Dendritic cell treated with granulocyte-macrophage colony-stimulating factor and Interleukin-4, amounts not matched to agents 40 ng/mL and 50 ng/mL, for 4 days (primary cell): ENCODE measurements at regions not wholly inside any gene's neighbourhood (a gene's known extent, or its start where the extent isn't known, plus 50 kb on each side); places are given as distances from the start of the nearest gene placed in this dataset.

Experiments
- H3K27ac Mint-ChIP-seq: one replicate; pipeline ENCODE4 v1.8.0; 2022; ENCODE audit warnings: mild to moderate bottlenecking, mixed read lengths
- H3K27me3 Mint-ChIP-seq: one replicate; pipeline ENCODE4 v1.8.0; 2022; ENCODE audit warnings: mild to moderate bottlenecking, mixed read lengths
- H3K36me3 Mint-ChIP-seq: one replicate; pipeline ENCODE4 v1.8.0; 2022; ENCODE audit warnings: low read depth, mixed read lengths
- H3K4me1 Mint-ChIP-seq: one replicate; pipeline ENCODE4 v1.8.0; 2022; ENCODE audit warnings: low read depth, mixed read lengths
- H3K4me3 Mint-ChIP-seq: one replicate; pipeline ENCODE4 v1.8.0; 2022; ENCODE audit warnings: mild to moderate bottlenecking, moderate library complexity, mixed read lengths
- H3K9me3 Mint-ChIP-seq: one replicate; pipeline ENCODE4 v1.8.0; 2022; ENCODE audit warnings: mixed read lengths
- intact Hi-C: fragments of 100-400 bp; cut with micrococcal nuclease; formaldehyde crosslinking; loops from one replicate; pipeline ENCODE4 v1.15.0; 2022

- no peak overlapping the region for H3K27ac Mint-ChIP-seq
- no peak overlapping the region for H3K4me3 Mint-ChIP-seq
- no peaks in the 10 kb centered on the region for H3K9me3 Mint-ChIP-seq
- no peaks in the 10 kb centered on the region for H3K27me3 Mint-ChIP-seq
- no peaks in the 10 kb centered on the region for H3K4me1 Mint-ChIP-seq
- H3K36me3 Mint-ChIP-seq: no peaks in the 10 kb centered on the region
- intact Hi-C loops: no loop called here
Observed at GRCh38 chr7:9978106-9979064, 995.3 kb upstream of the PHF14 start.

- no peak overlapping the region for H3K27ac Mint-ChIP-seq
- intact Hi-C loops: no loop called here
- H3K36me3 Mint-ChIP-seq: no peaks in the 10 kb centered on the region
- H3K4me3 Mint-ChIP-seq: no peak overlapping the region
- H3K27me3 Mint-ChIP-seq: no peaks in the 10 kb centered on the region
- no peaks in the 10 kb centered on the region for H3K9me3 Mint-ChIP-seq
- H3K4me1 Mint-ChIP-seq: no peaks in the 10 kb centered on the region
Observed at GRCh38 chr7:9981742-9982349, 991.8 kb upstream of the PHF14 start.

- Mint-ChIP-seq H3K4me1 (no peaks in the 10 kb centered on the region), H3K4me3 (no peak overlapping the region), H3K36me3 (no peaks in the 10 kb centered on the region), H3K9me3 (peaks cover 6% of the 10 kb centered on the region), H3K27ac (no peak overlapping the region), H3K27me3 (no peaks in the 10 kb centered on the region)
- intact Hi-C loops: no loop called here
Observed at GRCh38 chr7:9983048-9983447, 990.6 kb upstream of the PHF14 start.

- intact Hi-C loops: no loop called here
- Mint-ChIP-seq H3K27me3 (no peaks in the 10 kb centered on the region), H3K36me3 (no peaks in the 10 kb centered on the region), H3K27ac (no peak overlapping the region), H3K4me3 (no peak overlapping the region), H3K4me1 (no peaks in the 10 kb centered on the region), H3K9me3 (peaks cover 29% of the 10 kb centered on the region)
Observed at GRCh38 chr7:10015687-10016086, 958.0 kb upstream of the PHF14 start.

GRCh38 chr7:10022480-10022879 lies 951.2 kb upstream of the PHF14 start:
- no peak overlapping the region for H3K4me3 Mint-ChIP-seq
- no peaks in the 10 kb centered on the region for H3K27me3 Mint-ChIP-seq
- H3K27ac Mint-ChIP-seq: no peak overlapping the region
- intact Hi-C loops: no loop called here
- peaks cover 23% of the 10 kb centered on the region for H3K9me3 Mint-ChIP-seq
- no peaks in the 10 kb centered on the region for H3K36me3 Mint-ChIP-seq
- H3K4me1 Mint-ChIP-seq: no peaks in the 10 kb centered on the region

GRCh38 chr7:10022957-10023356 lies 950.7 kb upstream of the PHF14 start:
- H3K9me3 Mint-ChIP-seq: peaks cover 23% of the 10 kb centered on the region
- intact Hi-C loops: no loop called here

GRCh38 chr7:10034843-10035556 lies 938.7 kb upstream of the PHF14 start:
- Mint-ChIP-seq H3K9me3 (no peaks in the 10 kb centered on the region), H3K27me3 (no peaks in the 10 kb centered on the region), H3K36me3 (no peaks in the 10 kb centered on the region), H3K27ac (no peak overlapping the region), H3K4me1 (no peaks in the 10 kb centered on the region), H3K4me3 (no peak overlapping the region)
- intact Hi-C loops: no loop called here

More at GRCh38 chr7:10022957-10023356, 950.7 kb upstream of the PHF14 start:
- Mint-ChIP-seq H3K4me3 (no peak overlapping the region), H3K27me3 (no peaks in the 10 kb centered on the region), H3K4me1 (no peaks in the 10 kb centered on the region), H3K36me3 (no peaks in the 10 kb centered on the region), H3K27ac (no peak overlapping the region)

GRCh38 chr7:10036693-10037092 lies 937.0 kb upstream of the PHF14 start:
- Mint-ChIP-seq H3K27me3 (no peaks in the 10 kb centered on the region), H3K27ac (no peak overlapping the region), H3K9me3 (no peaks in the 10 kb centered on the region), H3K4me3 (no peak overlapping the region), H3K36me3 (no peaks in the 10 kb centered on the region), H3K4me1 (no peaks in the 10 kb centered on the region)
- intact Hi-C loops: no loop called here

- intact Hi-C loops: no loop called here
- Mint-ChIP-seq H3K4me1 (no peaks in the 10 kb centered on the region), H3K27ac (no peak overlapping the region), H3K27me3 (no peaks in the 10 kb centered on the region), H3K9me3 (no peaks in the 10 kb centered on the region), H3K36me3 (no peaks in the 10 kb centered on the region), H3K4me3 (no peak overlapping the region)
Observed at GRCh38 chr7:10038351-10038750, 935.3 kb upstream of the PHF14 start.

GRCh38 chr7:10040674-10041073 lies 933.0 kb upstream of the PHF14 start:
- no peaks in the 10 kb centered on the region for H3K27me3 Mint-ChIP-seq
- intact Hi-C loops: no loop called here
- H3K36me3 Mint-ChIP-seq: no peaks in the 10 kb centered on the region
- no peaks in the 10 kb centered on the region for H3K4me1 Mint-ChIP-seq
- no peaks in the 10 kb centered on the region for H3K9me3 Mint-ChIP-seq
- no peak overlapping the region for H3K4me3 Mint-ChIP-seq
- H3K27ac Mint-ChIP-seq: no peak overlapping the region

GRCh38 chr7:10070899-10071298 lies 902.8 kb upstream of the PHF14 start:
- Mint-ChIP-seq H3K36me3 (no peaks in the 10 kb centered on the region), H3K4me1 (no peaks in the 10 kb centered on the region), H3K9me3 (no peaks in the 10 kb centered on the region), H3K27ac (no peak overlapping the region), H3K27me3 (no peaks in the 10 kb centered on the region), H3K4me3 (no peak overlapping the region)
- intact Hi-C loops: no loop called here

GRCh38 chr7:10075866-10076265 lies 897.8 kb upstream of the PHF14 start:
- intact Hi-C loops: no loop called here
- no peaks in the 10 kb centered on the region for H3K36me3 Mint-ChIP-seq
- H3K4me3 Mint-ChIP-seq: no peak overlapping the region
- H3K27ac Mint-ChIP-seq: no peak overlapping the region
- no peaks in the 10 kb centered on the region for H3K27me3 Mint-ChIP-seq
- H3K4me1 Mint-ChIP-seq: no peaks in the 10 kb centered on the region
- peaks cover 40% of the 10 kb centered on the region for H3K9me3 Mint-ChIP-seq

GRCh38 chr7:10076660-10077300 lies 896.9 kb upstream of the PHF14 start:
- Mint-ChIP-seq H3K9me3 (peaks cover 40% of the 10 kb centered on the region), H3K4me3 (no peak overlapping the region), H3K36me3 (no peaks in the 10 kb centered on the region), H3K4me1 (no peaks in the 10 kb centered on the region), H3K27ac (no peak overlapping the region), H3K27me3 (no peaks in the 10 kb centered on the region)
- intact Hi-C loops: no loop called here

GRCh38 chr7:10079572-10079971 lies 894.1 kb upstream of the PHF14 start:
- H3K9me3 Mint-ChIP-seq: peaks cover 46% of the 10 kb centered on the region
- no peaks in the 10 kb centered on the region for H3K36me3 Mint-ChIP-seq
- H3K27ac Mint-ChIP-seq: no peak overlapping the region
- no peak overlapping the region for H3K4me3 Mint-ChIP-seq
- no peaks in the 10 kb centered on the region for H3K4me1 Mint-ChIP-seq
- H3K27me3 Mint-ChIP-seq: no peaks in the 10 kb centered on the region
- intact Hi-C loops: no loop called here
